CD14-positive monocyte (primary cell): ENCODE measurements at regions not wholly inside any gene's neighbourhood (a gene's known extent, or its start where the extent isn't known, plus 50 kb on each side); places are given as distances from the start of the nearest gene placed in this dataset.

Experiments used
- DNase-seq, 3 donors: peaks; one replicate each; pipeline ENCODE4 v3.0.0-alpha.2; 2011 to 2022
- H2AFZ ChIP-seq: 2 replicates; pipeline ENCODE4 v1.6.0; 2012; ENCODE audit warnings: mild to moderate bottlenecking, low read depth, low read length, inconsistent platforms; ENCODE audit not compliant: insufficient read depth, poor library complexity, severe bottlenecking
- H3K27ac ChIP-seq, 2 donors: 1 replicate in 1 of 2; 2 replicates in 1 of 2; pipeline ENCODE4 v1.5.1; 2012 to 2013; ENCODE audit warnings: low read length in 2 of 2, control low read depth in 1 of 2, inconsistent platforms in 1 of 2, low read depth in 1 of 2, mild to moderate bottlenecking in 1 of 2
- H3K27me3 ChIP-seq, 2 donors: one replicate each; pipeline versions ENCODE4 v1.6.0 to v1.6.1; 2011 to 2013; ENCODE audit warnings: low read length in 2 of 2; ENCODE audit not compliant: control insufficient read depth in 2 of 2, insufficient read depth in 2 of 2
- H3K36me3 ChIP-seq, 2 donors: replicated peaks in 1 of 2; 1 replicate in 1 of 2; 2 replicates in 1 of 2; pipeline versions ENCODE4 v1.5.1 to v1.6.1; 2012 to 2013; ENCODE audit warnings: low read length in 2 of 2, control low read depth in 1 of 2, inconsistent platforms in 1 of 2, mild to moderate bottlenecking in 1 of 2; ENCODE audit not compliant: insufficient read depth in 2 of 2, control insufficient read depth in 1 of 2
- H3K4me1 ChIP-seq, 2 donors: 1 replicate in 1 of 2; 2 replicates in 1 of 2; pipeline versions ENCODE4 v1.5.1 to v1.6.1; 2012 to 2013; ENCODE audit warnings: low read length in 2 of 2, control low read depth in 1 of 2, inconsistent platforms in 1 of 2, mild to moderate bottlenecking in 1 of 2, moderate library complexity in 1 of 2; ENCODE audit not compliant: insufficient read depth in 2 of 2, control insufficient read depth in 1 of 2
- H3K4me2 ChIP-seq: replicated peaks from 2 replicates; pipeline ENCODE3; 2012; ENCODE audit warnings: low read length, moderate library complexity, mild to moderate bottlenecking; ENCODE audit not compliant: poor library complexity, severe bottlenecking; ENCODE audit errors: extremely low read depth
- H3K4me3 ChIP-seq, 3 experiments: fragments of 200-600 bp in 1 of 3; sonication (generic) in 1 of 3; replicated peaks in 1 of 3; 1 replicate in 2 of 3; 2 replicates in 1 of 3; pipeline ENCODE4 v1.5.1; 2011 to 2013; ENCODE audit warnings: low read length in 3 of 3, mild to moderate bottlenecking in 3 of 3, control low read depth in 2 of 3, low read depth in 2 of 3, inconsistent platforms in 1 of 3, moderate library complexity in 1 of 3
- H3K79me2 ChIP-seq: 2 replicates; pipeline ENCODE4 v1.6.0; 2012; ENCODE audit warnings: mild to moderate bottlenecking, control low read depth, inconsistent platforms, low read length, moderate library complexity; ENCODE audit not compliant: insufficient read depth
- H3K9ac ChIP-seq: 2 replicates; pipeline ENCODE4 v1.6.0; 2017; ENCODE audit warnings: low read length, mild to moderate bottlenecking; ENCODE audit not compliant: insufficient read depth, poor library complexity, severe bottlenecking
- H3K9me3 ChIP-seq, 2 donors: replicated peaks in 1 of 2; 1 replicate in 1 of 2; 2 replicates in 1 of 2; pipeline versions ENCODE4 v1.5.1 to v1.6.1; 2012 to 2013; ENCODE audit warnings: low read length in 2 of 2, control low read depth in 1 of 2; ENCODE audit not compliant: control insufficient read depth in 1 of 2, insufficient read depth in 1 of 2
- H4K20me1 ChIP-seq: 2 replicates; pipeline ENCODE4 v1.6.0; 2012; ENCODE audit warnings: mild to moderate bottlenecking, low read length, control low read depth, moderate library complexity; ENCODE audit not compliant: insufficient read depth
- H3K27ac Mint-ChIP-seq, 7 donors: one replicate each; pipeline ENCODE4 v1.8.0; 2020; ENCODE audit warnings: mild to moderate bottlenecking in 7 of 7, mixed read lengths in 7 of 7, moderate library complexity in 6 of 7, inconsistent platforms in 2 of 7
- H3K27me3 Mint-ChIP-seq, 3 donors: one replicate each; pipeline ENCODE4 v1.8.0; 2021 to 2022; ENCODE audit warnings: low read depth in 3 of 3, mild to moderate bottlenecking in 3 of 3, mixed read lengths in 3 of 3, moderate library complexity in 3 of 3, inconsistent platforms in 1 of 3
- H3K36me3 Mint-ChIP-seq, 2 donors: one replicate each; pipeline ENCODE4 v1.8.0; 2020; ENCODE audit warnings: mixed read lengths in 2 of 2, inconsistent platforms in 1 of 2, mild to moderate bottlenecking in 1 of 2
- H3K4me1 Mint-ChIP-seq: one replicate; pipeline ENCODE4 v1.8.0; 2020; ENCODE audit warnings: mild to moderate bottlenecking, mixed read lengths
- H3K4me3 Mint-ChIP-seq, 2 donors: one replicate each; pipeline ENCODE4 v1.8.0; 2020; ENCODE audit warnings: mild to moderate bottlenecking in 2 of 2, mixed read lengths in 2 of 2, moderate library complexity in 1 of 2
- H3K9me3 Mint-ChIP-seq, 7 donors: one replicate each; pipeline ENCODE4 v1.8.0; 2020 to 2022; ENCODE audit warnings: mixed read lengths in 7 of 7, mild to moderate bottlenecking in 6 of 7, moderate library complexity in 6 of 7, inconsistent platforms in 2 of 7
- CTCF ChIP-seq: fragments of 200-600 bp; IDR thresholded peaks from one replicate; pipeline ENCODE4 v1.8.0; 2022; ENCODE audit warnings: antibody characterized with exemption, mild to moderate bottlenecking
- WGBS: methylation state at CpG from one replicate; pipeline ENCODE4 v1.1.5; 2013; ENCODE audit warnings: missing lambda C conversion rate; ENCODE audit not compliant: insufficient coverage; 5-methylcytosine and 5-hydroxymethylcytosine counted together
- intact Hi-C, 2 donors: fragments of 100-400 bp; cut with micrococcal nuclease; formaldehyde crosslinking; loops; one replicate each; pipeline versions ENCODE4 v1.15.0 to v1.15.1; 2023

- no peak for TF ChIP-seq CTCF
- H3K4me1 ChIP-seq = no peaks in the 10 kb centered on the region
- H3K36me3 ChIP-seq = no peaks in the 10 kb centered on the region
- no peak overlapping the region for H3K27ac ChIP-seq
- Mint-ChIP-seq H3K4me3 (no peak overlapping the region), H3K4me1 (no peaks in the 10 kb centered on the region), H3K36me3 (no peaks in the 10 kb centered on the region), H3K27ac (no peak overlapping the region), H3K27me3 (peaks cover 0 to 2% (median 0%) of the 10 kb centered on the region in 3 donors), H3K9me3 (peaks cover 0 to 13% (median 4%) of the 10 kb centered on the region in 7 donors)
- peaks cover 0 to 7% of the 10 kb centered on the region in 2 donors for H3K9me3 ChIP-seq
- DNase-seq = no peak
- H2AFZ ChIP-seq = no peak overlapping the region
- intact Hi-C loops = no loop called here
- no peaks in the 10 kb centered on the region for H4K20me1 ChIP-seq
- 100% methylated on average over 1 of the region's 5 CpGs for WGBS
- no peak overlapping the region for H3K4me3 ChIP-seq
- no peak overlapping the region for H3K9ac ChIP-seq
- no peak overlapping the region for H3K4me2 ChIP-seq
- H3K27me3 ChIP-seq = no peaks in the 10 kb centered on the region
- H3K79me2 ChIP-seq = no peaks in the 10 kb centered on the region
These were observed 640.8 kb downstream of the TRIML1 start for GRCh38 chr4:188780028-188780427.

DNA sequence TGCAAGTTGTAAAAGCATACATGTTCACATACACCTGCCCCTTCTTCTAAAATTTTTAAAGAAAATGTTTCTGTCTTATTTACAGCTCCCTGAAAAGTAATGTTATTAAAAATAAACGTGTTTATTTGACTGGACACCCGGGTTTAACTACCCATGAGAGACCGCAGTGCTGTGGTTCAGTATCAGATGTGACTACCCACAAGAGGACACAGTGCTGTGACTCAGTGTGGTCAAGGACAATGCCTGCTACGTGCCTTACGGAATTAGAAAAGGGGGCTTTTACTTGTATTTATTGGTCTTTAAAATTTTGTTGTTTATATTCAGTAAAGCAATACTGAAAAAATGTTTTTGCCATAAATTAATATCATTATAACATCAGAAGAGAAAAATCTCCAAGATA, 641.4 kb downstream of the TRIML1 start:
- no peaks in the 10 kb centered on the region for H3K79me2 ChIP-seq
- peaks cover 0 to 2% (median 0%) of the 10 kb centered on the region in 3 donors for H3K27me3 Mint-ChIP-seq
- H2AFZ ChIP-seq = no peak overlapping the region
- peaks cover 0 to 7% of the 10 kb centered on the region in 2 donors for H3K9me3 ChIP-seq
- H3K4me3 Mint-ChIP-seq = no peak overlapping the region
- no peaks in the 10 kb centered on the region for H3K36me3 Mint-ChIP-seq
- H3K27me3 ChIP-seq = no peaks in the 10 kb centered on the region
- intact Hi-C loops = no loop called here
- no peak overlapping the region for H3K4me3 ChIP-seq
- no peaks in the 10 kb centered on the region for H3K4me1 Mint-ChIP-seq
- TF ChIP-seq CTCF = no peak
- H3K9me3 Mint-ChIP-seq = peaks cover 0 to 8% (median 4%) of the 10 kb centered on the region in 7 donors
- no peaks in the 10 kb centered on the region for H4K20me1 ChIP-seq
- H3K4me1 ChIP-seq = no peaks in the 10 kb centered on the region
- H3K27ac Mint-ChIP-seq = no peak overlapping the region
- no peak overlapping the region for H3K9ac ChIP-seq
- H3K27ac ChIP-seq = no peak overlapping the region
- DNase-seq = no peak
- WGBS = 100% methylated on average over 1 of the region's 5 CpGs
- no peak overlapping the region for H3K4me2 ChIP-seq
- H3K36me3 ChIP-seq = no peaks in the 10 kb centered on the region
